ENCODE measurements at regions not wholly inside any gene's neighbourhood (a gene's known extent, or its start where the extent isn't known, plus 50 kb on each side); places are given as distances from the start of the nearest gene placed in this dataset.
"Not testable (repeated sequence)": the region's sequence is repeated elsewhere in the genome, so short reads cannot be mapped to it uniquely, and the experiment has no call there.

- Histone ChIP-seq H3K27me3 (no peaks in the 10 kb centered on the region), H3K36me3 (no peaks in the 10 kb centered on the region), H3K4me3 (no peak overlapping the region), H3K9me3 (no peaks in the 10 kb centered on the region), H3K27ac (no peak overlapping the region), H3K4me1 (no peaks in the 10 kb centered on the region)
- 49 to 63% (median 53%) methylated on average over 3 of the region's 3 CpGs for WGBS, 4 donors
- no peak for TF ChIP-seq CTCF (IDR thresholded peaks at IDR 0.05)
- intact Hi-C loops (cut with DNase I): no loop called here
- DNase-seq: no peak
- no peak for ATAC-seq
Observed at GRCh38 chr3:82586414-82586813, 825.0 kb upstream of the GBE1 start.

DNA sequence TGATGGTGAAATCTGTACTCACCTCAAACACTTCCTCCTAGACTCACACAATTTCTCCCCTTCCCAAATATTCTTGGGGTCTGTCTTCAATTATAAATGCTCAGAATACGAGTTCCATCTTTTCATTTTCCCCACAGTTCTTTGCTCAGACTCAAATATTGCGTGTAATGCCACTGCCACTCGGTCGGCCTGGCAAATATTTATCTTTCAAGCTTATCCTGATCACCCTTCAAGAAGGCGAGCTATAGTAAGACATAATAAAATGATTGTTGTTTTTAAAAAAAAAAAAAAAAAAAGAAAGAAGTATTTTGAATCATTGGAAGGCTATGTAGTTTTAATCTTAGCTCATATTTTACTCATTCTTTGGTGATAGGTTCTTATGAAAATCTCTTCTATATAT lies 824.6 kb upstream of the GBE1 start:
- H3K9me3 ChIP-seq; H3K4me3 ChIP-seq; DNase-seq; ATAC-seq; intact Hi-C loops (cut with DNase I); H3K36me3 ChIP-seq; H3K27ac ChIP-seq; H3K4me1 ChIP-seq; H3K27me3 ChIP-seq: not testable (repeated sequence)
- 56 to 77% (median 67%) methylated on average over 5 of the region's 5 CpGs for WGBS, 4 donors

DNA sequence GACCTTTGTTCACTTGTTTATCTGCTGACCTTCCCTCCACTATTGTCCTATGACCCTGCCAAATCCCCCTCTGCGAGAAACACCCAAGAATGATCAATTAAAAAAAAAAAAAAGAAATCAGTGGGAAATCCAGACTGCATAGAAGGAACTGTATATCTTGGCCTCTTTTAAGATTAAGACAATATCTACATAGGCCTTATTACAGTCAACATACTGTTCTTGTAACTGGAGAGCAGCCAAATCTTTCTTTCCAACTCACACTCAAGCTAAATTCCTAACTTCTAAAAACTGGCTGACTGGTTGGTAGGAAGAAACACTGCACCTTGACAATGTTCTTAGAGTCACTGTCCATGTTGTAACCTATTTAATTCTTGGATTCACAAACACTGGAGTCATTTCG lies 824.1 kb upstream of the GBE1 start:
- 57 to 86% (median 66%) methylated on average over 2 of the region's 2 CpGs for WGBS, 4 donors
- H3K36me3 ChIP-seq; H3K9me3 ChIP-seq; H3K27me3 ChIP-seq; ATAC-seq; DNase-seq; H3K4me3 ChIP-seq; H3K4me1 ChIP-seq; intact Hi-C loops (cut with DNase I); H3K27ac ChIP-seq: not testable (repeated sequence)

GRCh38 chr3:82584861-82585260 lies 823.4 kb upstream of the GBE1 start:
- H3K36me3 ChIP-seq; H3K4me3 ChIP-seq; H3K4me1 ChIP-seq; ATAC-seq; DNase-seq; H3K9me3 ChIP-seq; H3K27me3 ChIP-seq; intact Hi-C loops (cut with DNase I); H3K27ac ChIP-seq: not testable (repeated sequence)
- 83 to 95% (median 93%) methylated on average over 12 to 27 of the region's 27 CpGs for WGBS, 4 donors

DNA sequence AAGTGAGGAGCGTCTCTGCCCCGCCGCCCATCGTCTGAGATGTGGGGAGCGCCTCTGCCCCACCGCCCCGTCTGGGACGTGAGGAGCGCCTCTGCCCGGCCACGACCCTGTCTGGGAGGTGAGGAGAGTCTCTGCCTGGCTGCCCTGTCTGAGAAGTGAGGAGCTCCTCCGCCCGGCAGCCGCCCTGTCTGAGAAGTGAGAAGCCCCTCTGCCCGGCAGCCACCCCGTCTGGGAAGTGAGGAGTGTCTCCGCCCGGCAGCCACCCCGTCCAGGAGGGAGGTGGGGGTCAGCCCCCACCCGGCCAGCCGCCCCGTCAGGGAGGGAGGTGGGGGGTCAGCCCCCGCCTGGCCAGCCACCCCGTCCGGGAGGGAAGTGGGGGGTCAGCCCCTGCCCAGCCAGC lies 823.0 kb upstream of the GBE1 start:
- DNase-seq; H3K36me3 ChIP-seq; H3K4me3 ChIP-seq; ATAC-seq; H3K27me3 ChIP-seq; H3K27ac ChIP-seq; H3K9me3 ChIP-seq; intact Hi-C loops (cut with DNase I); H3K4me1 ChIP-seq: not testable (repeated sequence)
- WGBS, 4 donors: 90 to 94% (median 91%) methylated on average over 13 to 25 of the region's 25 CpGs

DNA sequence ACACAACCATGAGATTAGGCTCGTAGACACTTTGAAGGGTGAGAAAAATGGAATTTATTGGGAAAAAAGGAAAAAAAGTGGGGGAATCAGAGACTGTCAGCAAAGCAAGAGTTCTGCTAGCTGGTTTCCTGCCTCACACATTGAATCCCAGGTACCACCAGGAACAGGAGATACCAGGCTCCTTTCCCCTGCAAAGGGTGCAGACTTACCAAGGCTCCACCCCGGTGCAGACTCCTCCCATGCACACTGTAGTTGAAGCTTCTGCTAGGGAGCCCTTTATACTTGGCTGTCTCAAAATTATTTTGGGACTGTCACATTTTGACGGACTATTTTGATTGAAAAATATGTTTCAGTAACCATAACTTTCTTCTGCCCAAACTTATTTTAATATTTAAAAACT lies 819.9 kb upstream of the GBE1 start:
- no peak overlapping the region for H3K27ac ChIP-seq
- no peak for ATAC-seq
- TF ChIP-seq POLR2A (IDR thresholded peaks at IDR 0.05): no peak
- TF ChIP-seq CTCF (IDR thresholded peaks at IDR 0.05): no peak
- intact Hi-C loops (cut with DNase I): no loop called here
- 68 to 82% (median 71%) methylated on average over 3 of the region's 3 CpGs for WGBS, 4 donors
- H3K27me3 ChIP-seq: no peaks in the 10 kb centered on the region
- no peaks in the 10 kb centered on the region for H3K4me1 ChIP-seq
- H3K9me3 ChIP-seq: no peaks in the 10 kb centered on the region
- H3K4me3 ChIP-seq: no peak overlapping the region
- no peak for DNase-seq
- no peaks in the 10 kb centered on the region for H3K36me3 ChIP-seq

Measured in heart left ventricle (tissue), 16 donors.